NCI-H446 (cell line): ENCODE measurements at regions not wholly inside any gene's neighbourhood (a gene's known extent, or its start where the extent isn't known, plus 50 kb on each side); places are given as distances from the start of the nearest gene placed in this dataset.

Experiments used
- DNase-seq, 2 experiments: peaks; one replicate each; lab custom pipeline; 2025; lab: John Stamatoyannopoulos, UW

- DNase-seq = no peak
These were observed 89.0 kb upstream of the PIK3CG start for GRCh38 chr7:106775975-106776607.

DNA sequence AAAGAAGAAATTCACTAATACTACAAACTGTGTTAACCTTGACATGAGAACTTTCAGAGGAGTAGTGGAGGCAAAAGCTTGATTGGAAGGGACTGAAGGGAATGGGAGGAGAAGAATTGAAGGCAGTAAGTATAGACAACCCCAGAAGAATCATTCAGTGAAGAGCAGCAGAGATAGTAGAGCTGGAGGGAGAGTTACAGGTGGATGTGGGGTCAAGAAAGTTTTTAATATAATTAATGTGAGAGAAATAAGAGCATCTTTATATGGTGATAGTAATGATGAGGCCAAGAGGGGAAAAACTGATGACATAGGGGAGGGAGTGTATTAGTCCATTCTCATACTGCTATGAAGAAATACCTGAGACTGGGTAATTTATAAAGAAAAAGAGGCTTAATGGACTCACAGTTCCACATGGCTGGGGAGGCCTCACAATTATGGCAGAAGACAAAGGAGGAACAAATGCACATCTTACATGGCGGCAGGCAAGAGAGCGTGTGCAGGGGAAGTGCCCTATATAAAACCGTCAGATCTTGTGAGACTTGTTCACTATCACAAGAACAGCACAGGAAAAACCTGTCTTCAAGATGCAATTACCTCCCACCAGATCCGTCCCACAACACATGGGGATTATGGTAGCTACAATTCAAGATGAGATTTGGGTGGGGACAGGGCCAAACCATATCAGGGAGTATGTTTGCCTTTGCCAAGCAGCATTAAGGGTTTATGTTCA lies 88.3 kb upstream of the PIK3CG start:
- no peak for DNase-seq

DNA sequence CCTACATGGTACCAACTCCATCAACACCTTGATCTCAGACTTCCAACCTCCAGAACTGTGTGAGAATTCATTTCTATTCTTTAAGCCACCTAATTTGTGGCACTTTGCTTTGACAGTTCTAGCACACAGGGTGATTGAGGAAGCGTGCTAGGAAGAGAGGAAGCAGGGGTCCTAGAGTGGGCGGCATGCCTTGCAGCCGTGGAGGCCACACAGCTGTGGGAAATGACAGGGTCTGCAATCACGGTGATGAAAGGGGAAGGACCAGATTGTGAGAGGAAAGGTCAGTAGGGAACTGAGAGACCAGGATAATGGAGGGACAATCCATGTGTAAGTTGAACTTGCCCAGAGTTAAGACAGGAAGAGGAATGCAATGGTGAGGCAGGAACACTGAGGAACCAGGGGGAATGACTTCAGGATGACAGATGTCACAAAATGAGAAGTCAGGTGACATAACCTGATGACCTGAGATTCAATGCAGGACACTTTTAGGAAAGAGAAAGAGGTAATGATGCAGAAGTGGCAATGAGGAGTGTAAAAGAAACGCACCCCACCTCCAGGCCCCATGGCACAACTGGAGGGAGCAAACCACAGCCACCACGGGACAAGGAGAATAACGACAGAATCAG lies 87.3 kb upstream of the PIK3CG start:
- DNase-seq = no peak

DNA sequence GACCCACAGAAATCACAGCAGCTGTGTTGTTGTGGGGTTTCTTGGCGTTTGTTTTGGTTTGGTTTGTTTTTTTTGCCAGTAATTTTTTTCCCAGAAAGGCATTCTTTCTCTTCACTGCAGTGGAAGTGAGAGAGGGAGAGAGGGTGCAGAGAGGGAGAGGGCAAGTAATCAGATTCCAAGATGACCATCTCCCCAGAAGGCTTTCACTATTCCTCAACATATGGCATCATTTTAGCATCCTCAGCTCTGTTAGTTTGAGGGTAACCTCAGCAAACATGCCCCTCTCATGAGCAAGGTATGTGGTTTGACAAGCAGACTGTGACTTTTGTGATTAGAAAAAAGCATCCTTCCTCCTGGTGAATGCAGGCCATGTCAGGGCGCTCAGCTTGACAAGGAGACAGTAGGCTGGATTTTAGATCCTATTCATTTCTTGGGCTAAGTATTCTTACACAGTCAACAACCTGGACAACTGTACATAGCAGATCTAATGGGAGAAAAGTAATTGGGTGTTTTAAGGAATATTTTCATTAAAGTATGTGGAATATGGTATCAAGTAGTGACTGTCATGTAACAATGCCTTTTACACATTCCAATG lies 86.3 kb upstream of the PIK3CG start:
- DNase-seq = no peak

DNA sequence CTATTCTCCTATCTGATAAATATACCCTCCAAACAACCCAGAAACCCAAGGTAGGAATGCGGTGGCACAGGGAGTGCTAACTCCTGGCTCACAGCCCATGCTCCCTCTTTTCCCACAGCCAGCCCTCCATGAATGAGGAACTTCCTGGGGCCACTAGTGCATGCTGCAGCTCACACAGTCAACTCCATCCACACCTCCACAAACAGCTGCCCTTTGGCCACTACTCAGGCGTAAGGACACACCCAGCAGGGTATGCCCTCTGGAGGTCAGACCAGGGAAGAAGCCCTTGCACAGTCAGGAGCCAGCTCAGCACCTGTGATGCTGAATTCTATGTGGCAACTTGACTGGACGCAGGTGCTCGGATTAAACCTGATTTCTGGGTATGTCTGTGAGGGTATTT lies 85.2 kb upstream of the PIK3CG start:
- no peak for DNase-seq

DNA sequence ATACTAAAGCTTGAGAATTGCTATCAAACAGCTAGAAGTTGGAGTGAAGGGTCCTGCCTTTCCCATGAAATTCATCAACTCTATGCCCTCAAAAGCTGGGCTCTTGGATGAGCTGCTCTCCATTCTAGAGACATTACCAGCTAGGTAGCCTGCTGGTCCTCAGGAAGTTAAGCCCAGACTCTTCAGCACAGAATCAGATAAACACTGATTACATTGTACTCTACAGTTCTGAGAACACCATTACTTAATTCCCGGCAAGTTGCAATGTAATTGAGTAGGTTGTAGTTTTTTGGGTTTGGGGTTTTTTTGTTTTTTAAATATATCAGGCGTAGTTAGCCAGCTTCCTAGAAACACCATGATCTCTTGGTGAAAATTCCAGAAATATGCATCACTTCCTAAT lies 84.1 kb upstream of the PIK3CG start:
- no peak for DNase-seq

DNA sequence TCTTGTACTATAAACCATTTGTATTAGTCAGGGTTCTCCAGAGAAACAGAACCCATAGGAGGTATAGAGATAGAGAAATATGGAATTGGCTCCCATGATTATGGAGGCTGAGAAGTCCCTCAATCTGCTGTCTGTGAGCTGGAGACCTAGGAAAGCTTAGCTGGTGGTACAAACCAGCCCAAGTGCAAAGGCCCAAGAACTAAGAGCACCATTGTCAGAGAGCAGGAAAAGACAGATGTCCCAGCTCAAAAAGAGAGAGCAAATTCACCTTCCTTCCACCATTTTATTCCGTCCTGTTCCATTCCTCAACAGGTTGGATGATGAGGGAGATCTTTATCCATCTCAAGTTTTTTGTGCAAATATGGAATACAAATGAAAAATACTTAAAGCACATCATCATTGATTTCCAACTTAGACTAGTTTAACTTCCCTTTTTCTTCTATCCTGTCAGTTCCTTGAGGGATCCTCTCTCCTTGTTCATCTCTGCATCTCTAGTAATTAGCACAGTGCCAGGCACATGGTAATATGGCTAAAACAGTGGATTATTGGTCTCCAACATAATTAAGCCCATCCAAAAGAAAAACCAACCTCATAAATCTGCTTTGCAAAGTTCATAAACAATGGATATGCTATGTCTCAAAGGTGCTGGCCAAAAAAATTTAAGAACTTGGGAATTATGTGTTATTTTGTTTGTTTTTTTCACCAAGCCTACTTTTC lies 83.1 kb upstream of the PIK3CG start:
- DNase-seq = no peak

DNA sequence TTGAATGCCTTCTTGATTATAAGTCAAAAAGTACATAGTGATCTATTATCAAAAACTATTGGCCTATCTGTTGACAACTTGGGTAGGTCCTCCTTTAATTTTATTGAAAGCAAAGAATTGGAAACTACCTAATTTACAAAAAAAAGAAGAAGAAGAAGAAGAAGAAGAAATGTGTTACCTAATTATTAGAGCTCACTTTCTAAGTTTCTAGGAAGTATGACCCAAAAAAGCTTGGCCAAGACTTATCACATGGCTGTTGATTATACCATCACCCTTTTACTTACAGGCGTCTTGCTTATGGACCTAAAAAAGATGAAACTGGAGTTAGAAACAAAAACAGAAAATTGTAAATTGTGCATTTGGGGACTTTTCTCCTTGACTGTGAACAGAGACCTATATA lies 81.8 kb upstream of the PIK3CG start:
- DNase-seq = no peak

DNA sequence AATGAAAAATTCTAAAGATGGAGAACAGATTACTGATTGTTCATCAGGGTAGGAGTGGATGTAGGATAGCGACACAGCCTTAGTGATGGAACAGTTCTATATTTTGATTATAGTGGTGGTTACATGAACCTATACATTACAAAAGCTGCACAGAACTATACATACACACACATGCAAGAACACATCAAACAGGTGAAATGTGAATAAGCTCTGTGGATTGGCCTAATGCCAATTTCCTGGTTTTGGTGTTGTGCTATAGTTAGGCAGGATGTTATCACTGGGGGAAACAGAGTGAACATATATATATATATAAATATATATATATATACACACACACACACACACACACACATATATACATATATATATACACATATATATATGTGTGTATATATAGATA lies 76.4 kb upstream of the PIK3CG start:
- DNase-seq = no peak

DNA sequence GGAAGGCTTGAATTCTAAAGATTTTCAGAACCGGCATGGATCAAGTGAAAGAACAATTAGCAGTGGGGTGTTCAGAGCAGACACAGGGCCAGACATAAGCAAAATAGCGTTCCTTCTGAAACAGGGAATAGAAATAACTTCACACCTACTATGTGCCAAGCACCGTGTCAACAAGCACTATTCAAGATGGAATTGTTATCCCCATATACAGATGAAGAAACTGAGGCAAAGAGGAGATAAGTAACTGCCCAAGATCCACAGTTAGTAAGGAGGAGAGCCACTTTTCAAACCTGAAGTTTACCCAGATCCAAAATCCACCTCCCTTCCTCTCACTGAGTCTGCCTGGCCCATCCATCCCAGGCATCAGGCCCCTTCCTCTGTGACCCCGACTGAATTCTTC lies 73.6 kb upstream of the PIK3CG start:
- no peak for DNase-seq

- no peak for DNase-seq
These were observed 72.7 kb upstream of the PIK3CG start for GRCh38 chr7:106792233-106792926.

GRCh38 chr7:106793015-106793975 lies 71.8 kb upstream of the PIK3CG start:
- peak in 1 of 2 experiments; percentile 18 for DNase-seq

- DNase-seq = peak in 1 of 2 experiments; percentile 46
These were observed 70.6 kb upstream of the PIK3CG start for GRCh38 chr7:106794276-106795083.

DNA sequence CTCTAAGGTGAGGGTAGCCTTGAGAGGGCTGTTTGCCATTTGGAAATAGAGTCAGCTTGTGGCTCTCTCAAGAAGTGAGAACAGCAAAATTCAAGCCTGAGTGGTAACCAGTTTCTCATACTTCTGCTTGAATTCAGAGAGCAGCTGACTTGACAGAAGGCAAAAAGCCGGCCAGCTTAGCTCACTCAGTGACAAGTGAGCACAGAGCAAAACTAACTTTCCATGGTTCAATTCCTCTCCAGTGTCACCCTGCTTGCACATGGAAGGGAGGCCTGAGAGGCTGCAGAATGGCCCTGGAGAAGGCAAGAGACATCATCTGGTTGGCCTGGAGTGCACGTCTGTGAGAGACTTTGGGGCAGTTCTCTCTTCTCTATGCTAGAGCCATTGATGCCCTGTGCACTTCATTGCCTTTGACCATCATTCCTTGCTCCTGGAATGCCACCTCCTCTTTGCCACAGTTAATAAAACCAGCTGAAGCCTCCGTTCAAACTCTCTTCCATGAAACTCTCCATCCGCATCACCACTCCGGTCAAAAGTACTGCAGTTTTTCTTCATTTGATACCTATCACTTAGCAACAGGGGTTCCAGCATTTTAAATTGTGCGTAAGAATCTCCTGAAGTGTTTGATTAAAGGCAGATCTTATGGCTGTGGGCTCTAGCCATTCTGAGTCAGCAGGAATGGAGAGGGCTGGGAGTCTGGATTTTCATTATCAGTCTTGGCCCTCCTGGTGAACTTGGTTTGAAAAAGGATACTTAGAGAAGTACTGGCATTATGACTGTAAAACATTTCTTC lies 69.8 kb upstream of the PIK3CG start:
- DNase-seq = peak in 1 of 2 experiments; percentile 31

- no peak for DNase-seq
These were observed 69.2 kb upstream of the PIK3CG start for GRCh38 chr7:106795877-106796231.

GRCh38 chr7:106797937-106798336 lies 67.1 kb upstream of the PIK3CG start:
- no peak for DNase-seq

GRCh38 chr7:106802589-106802988 lies 62.5 kb upstream of the PIK3CG start:
- no peak for DNase-seq

- DNase-seq = no peak
These were observed 58.5 kb upstream of the PIK3CG start for GRCh38 chr7:106806556-106806955.

- no peak for DNase-seq
These were observed 57.6 kb upstream of the PIK3CG start for GRCh38 chr7:106807474-106807873.
